GM12878 (cell line): ENCODE measurements at regions not wholly inside any gene's neighbourhood (a gene's known extent, or its start where the extent isn't known, plus 50 kb on each side); places are given as distances from the start of the nearest gene placed in this dataset.

Source experiments
- ATAC-seq: fragments of 200-7000 bp; cut with Tn5 transposase; 3 replicates; pipeline ENCODE4 v1.9.1; 2020; ENCODE audit warnings: mild to moderate bottlenecking, moderate library complexity
- BruUV-seq: library from RNA; stranded (reverse); fragments of 400-500 nt; replicated peaks from 2 replicates; lab custom pipeline; 2021; lab: Mats Ljungman, UMichigan
- CTCF ChIA-PET: fragments of 300-600 bp; sonication (Branson Sonifier 250); formaldehyde crosslinking; extraction: SDS; loops from one replicate; lab custom pipeline; 2021; ENCODE audit warnings: inconsistent platforms; lab: Yijun Ruan, JAX
- POLR2A ChIA-PET: fragments of 350-600 bp; formaldehyde crosslinking; extraction: SDS; loops from one replicate; lab custom pipeline; 2021; ENCODE audit warnings: inconsistent platforms; lab: Charles Lee
- RAD21 ChIA-PET: fragments of 300-600 bp; sonication (Branson Sonifier 250); formaldehyde crosslinking; loops from one replicate; lab custom pipeline; 2023; ENCODE audit warnings: antibody characterized with exemption; ENCODE audit not compliant: unreplicated experiment; lab: Charles Lee
- SMC1A ChIA-PET: fragments of 300-600 bp; sonication (Branson Sonifier 250); formaldehyde crosslinking; loops from one replicate; lab custom pipeline; 2023; ENCODE audit not compliant: unreplicated experiment, uncharacterized antibody; lab: Charles Lee
- DNase-seq: peaks from one replicate; pipeline ENCODE4 v3.0.0-alpha.2; 2011; ENCODE audit warnings: low read depth, low spot score
- FAIRE-seq: peaks from 3 replicates; lab custom pipeline; 2011; peaks lifted over from hg19 to GRCh38; lab: Jason Lieb, UNC
- H2AFZ ChIP-seq: 2 replicates; pipeline ENCODE4 v1.6.0; 2011; ENCODE audit warnings: low read depth, low read length, control low read depth; ENCODE audit not compliant: control insufficient read depth
- H3K27ac ChIP-seq: 2 replicates; pipeline ENCODE4 v1.5.1; 2011; ENCODE audit warnings: control low read depth; ENCODE audit not compliant: control insufficient read depth, insufficient read depth
- H3K27me3 ChIP-seq, 2 experiments: replicated peaks in 1 of 2; 2 replicates each; pipeline versions ENCODE4 v1.6.0 to v1.6.1; 2011; ENCODE audit warnings: low read length in 1 of 2; ENCODE audit not compliant: control insufficient read depth in 2 of 2, insufficient read depth in 2 of 2
- H3K36me3 ChIP-seq, 2 experiments: 2 replicates each; pipeline ENCODE4 v1.5.1; 2011; ENCODE audit warnings: low read length in 1 of 2; ENCODE audit not compliant: control insufficient read depth in 2 of 2, insufficient read depth in 2 of 2
- H3K4me1 ChIP-seq: 2 replicates; pipeline ENCODE4 v1.6.1; 2011; ENCODE audit warnings: mild to moderate bottlenecking, low read length, moderate library complexity, mixed read lengths; ENCODE audit not compliant: control insufficient read depth, insufficient read depth
- H3K4me2 ChIP-seq: 2 replicates; pipeline ENCODE4 v1.6.0; 2011; ENCODE audit warnings: control low read depth; ENCODE audit not compliant: control insufficient read depth, insufficient read depth
- H3K4me3 ChIP-seq: fragments of 200-600 bp; sonication (generic); 2 replicates; pipeline ENCODE4 v1.5.1; 2016
- H3K79me2 ChIP-seq: 2 replicates; pipeline ENCODE4 v1.6.0; 2011; ENCODE audit warnings: low read length; ENCODE audit not compliant: control insufficient read depth, insufficient read depth
- H3K9ac ChIP-seq: 2 replicates; pipeline ENCODE4 v1.8.0; 2011; ENCODE audit warnings: low read length, control low read depth, mixed read lengths; ENCODE audit not compliant: control insufficient read depth, insufficient read depth
- H3K9me3 ChIP-seq: replicated peaks from 3 replicates; pipeline ENCODE4 v1.5.1; 2011; ENCODE audit warnings: mild to moderate bottlenecking, low read length; ENCODE audit not compliant: control insufficient read depth, insufficient read depth
- H4K20me1 ChIP-seq: 2 replicates; pipeline ENCODE4 v1.6.0; 2011; ENCODE audit not compliant: control insufficient read depth, insufficient read depth
- BRCA1 ChIP-seq: IDR thresholded peaks from 2 replicates; pipeline ENCODE4 v1.6.1; 2011; ENCODE audit warnings: low read depth, low read length, improper control_type of control experiment
- CHD2 ChIP-seq: IDR thresholded peaks from 2 replicates; pipeline ENCODE4 v1.6.1; 2011; ENCODE audit warnings: low read depth, low read length, improper control_type of control experiment, borderline replicate concordance
- EGR1 ChIP-seq, 2 experiments: IDR thresholded peaks; 1 replicate in 1 of 2; 2 replicates in 1 of 2; pipeline ENCODE4 v1.6.1; 2011 to 2012; ENCODE audit warnings: low read depth in 2 of 2, low read length in 2 of 2, borderline replicate concordance in 1 of 2, mild to moderate bottlenecking in 1 of 2, moderate library complexity in 1 of 2
- FOXM1 ChIP-seq: IDR thresholded peaks from 2 replicates; pipeline ENCODE4 v1.6.1; 2012; ENCODE audit warnings: low read depth, mild to moderate bottlenecking, inconsistent platforms, low read length, moderate library complexity
- GABPA ChIP-seq: IDR thresholded peaks from 2 replicates; pipeline ENCODE4 v1.6.1; 2014; ENCODE audit warnings: antibody characterized with exemption, low read depth, mild to moderate bottlenecking, inconsistent platforms
- GATAD2B ChIP-seq: fragments of 450-650 bp; conservative IDR thresholded peaks from 2 replicates; pipeline ENCODE4 v1.6.1; 2017; ENCODE audit warnings: low read depth, mild to moderate bottlenecking, moderate library complexity
- MEF2B ChIP-seq: fragments of 450-650 bp; IDR thresholded peaks from 2 replicates; pipeline ENCODE4 v1.6.1; 2018; ENCODE audit warnings: mild to moderate bottlenecking, moderate library complexity; ENCODE audit not compliant: partially characterized antibody, poor library complexity, severe bottlenecking
- MYC ChIP-seq: IDR thresholded peaks from 2 replicates; pipeline ENCODE4 v1.6.1; 2011; ENCODE audit warnings: mild to moderate bottlenecking, low read length, moderate library complexity, inconsistent platforms; ENCODE audit not compliant: insufficient read depth, insufficient replicate concordance, insufficient read length, severe bottlenecking
- POU2F2 ChIP-seq: IDR thresholded peaks from 3 replicates; pipeline ENCODE4 v1.6.1; 2011; ENCODE audit warnings: low read depth, mild to moderate bottlenecking, low read length, borderline replicate concordance
- RAD51 ChIP-seq: fragments of 450-650 bp; IDR thresholded peaks from 2 replicates; pipeline ENCODE4 v1.6.1; 2016; ENCODE audit warnings: moderate library complexity, mild to moderate bottlenecking, inconsistent platforms
- RCOR1 ChIP-seq: conservative IDR thresholded peaks from 2 replicates; pipeline ENCODE4 v1.6.1; 2012; ENCODE audit warnings: low read depth, low read length, improper control_type of control experiment
- RUNX3 ChIP-seq: IDR thresholded peaks from 2 replicates; pipeline ENCODE4 v1.6.1; 2012; ENCODE audit warnings: low read length, inconsistent platforms
- SMARCA5 ChIP-seq: fragments of 450-650 bp; IDR thresholded peaks from 2 replicates; pipeline ENCODE4 v1.6.1; 2017; ENCODE audit warnings: mild to moderate bottlenecking
- SPI1 ChIP-seq: IDR thresholded peaks from 2 replicates; pipeline ENCODE4 v1.6.1; 2011; ENCODE audit warnings: low read depth, mild to moderate bottlenecking, low read length, moderate library complexity, borderline replicate concordance; ENCODE audit not compliant: insufficient read depth
- SUPT20H ChIP-seq: IDR thresholded peaks from 2 replicates; pipeline ENCODE4 v1.6.1; 2011; ENCODE audit warnings: low read depth, mild to moderate bottlenecking, low read length, moderate library complexity, borderline replicate concordance; ENCODE audit not compliant: control insufficient read depth
- TCF7 ChIP-seq: IDR thresholded peaks from 2 replicates; pipeline ENCODE4 v1.6.1; 2014; ENCODE audit warnings: antibody characterized with exemption, borderline replicate concordance
- ZNF274 ChIP-seq: IDR thresholded peaks from one replicate; pipeline ENCODE4 v1.8.0; 2011; ENCODE audit not compliant: insufficient read length, insufficient read depth
- in situ Hi-C: fragments of 300-500 bp; cut with MboI; formaldehyde crosslinking; loops from 9 replicates; pipeline ENCODE4 v1.14.3; 2018; ENCODE audit warnings: mixed read lengths
- intact Hi-C: fragments of 100-400 bp; cut with micrococcal nuclease; formaldehyde crosslinking; loops from one replicate; pipeline ENCODE4 v1.14.2; 2022; ENCODE audit not compliant: unreplicated experiment
- TF ChIP-seq, protein P1 (sequence below): fragments of 450-650 bp; IDR thresholded peaks from 2 replicates; pipeline ENCODE4 v1.6.1; 2017; ENCODE audit warnings: borderline replicate concordance

DNA sequence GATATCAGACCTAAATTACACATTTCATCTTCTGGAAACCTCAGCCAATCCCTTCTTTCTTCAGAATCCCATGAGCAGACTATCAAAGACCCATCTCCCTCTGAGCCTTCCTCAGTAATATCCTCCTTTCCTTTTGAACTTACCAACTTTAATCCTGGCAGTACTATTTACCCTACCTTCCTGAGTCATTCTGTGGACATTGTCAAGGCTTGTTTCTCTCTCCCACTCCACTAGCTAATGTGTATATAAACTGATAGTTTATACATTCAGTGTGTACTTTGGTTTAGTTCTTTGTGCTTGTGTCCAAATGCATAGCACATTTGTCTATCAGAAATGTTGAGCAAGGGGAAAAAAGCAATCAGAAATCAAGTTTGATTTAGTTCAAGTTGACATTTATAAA, 568.3 kb downstream of the CSNK1G3 start:
- Histone ChIP-seq H3K4me3 (no peak overlapping the region), H3K36me3 (no peaks in the 10 kb centered on the region), H3K4me2 (no peak overlapping the region), H3K27me3 (no peaks in the 10 kb centered on the region), H3K27ac (no peak overlapping the region), H3K79me2 (no peaks in the 10 kb centered on the region), H2AFZ (no peak overlapping the region), H4K20me1 (no peaks in the 10 kb centered on the region), H3K4me1 (no peaks in the 10 kb centered on the region), H3K9ac (no peak overlapping the region), H3K9me3 (no peaks in the 10 kb centered on the region)
- no peak for ATAC-seq
- CTCF ChIA-PET = no interaction called here
- RAD21 ChIA-PET = no interaction called here
- BruUV-seq = no TSS peak
- intact Hi-C loops (no loop called here), in situ Hi-C loops (no loop called here)
- POLR2A ChIA-PET = interaction anchor here (0.6 kb wide), 1 partner anchor 12 kb away, joined by 3 read pairs; no protein-coding TSS in a partner anchor
- FAIRE-seq = no peak
- DNase-seq = no peak
- no peak for TF ChIP-seq CHD2
- TF ChIP-seq EGR1 (IDR thresholded peaks at IDR 0.05; ENCODE audit: borderline replicate concordance in 1 of 2, low read depth in 2 of 2, low read length in 2 of 2) = no peak
- TF ChIP-seq RUNX3 = no peak
- TF ChIP-seq SMARCA5 = no peak
- TF ChIP-seq RAD51 = no peak
- no peak for TF ChIP-seq MYC
- no peak for TF ChIP-seq POU2F2
- no peak for TF ChIP-seq SPI1
- TF ChIP-seq, protein P1, sequence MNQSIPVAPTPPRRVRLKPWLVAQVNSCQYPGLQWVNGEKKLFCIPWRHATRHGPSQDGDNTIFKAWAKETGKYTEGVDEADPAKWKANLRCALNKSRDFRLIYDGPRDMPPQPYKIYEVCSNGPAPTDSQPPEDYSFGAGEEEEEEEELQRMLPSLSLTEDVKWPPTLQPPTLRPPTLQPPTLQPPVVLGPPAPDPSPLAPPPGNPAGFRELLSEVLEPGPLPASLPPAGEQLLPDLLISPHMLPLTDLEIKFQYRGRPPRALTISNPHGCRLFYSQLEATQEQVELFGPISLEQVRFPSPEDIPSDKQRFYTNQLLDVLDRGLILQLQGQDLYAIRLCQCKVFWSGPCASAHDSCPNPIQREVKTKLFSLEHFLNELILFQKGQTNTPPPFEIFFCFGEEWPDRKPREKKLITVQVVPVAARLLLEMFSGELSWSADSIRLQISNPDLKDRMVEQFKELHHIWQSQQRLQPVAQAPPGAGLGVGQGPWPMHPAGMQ = no peak
- no peak for TF ChIP-seq GABPA
- no peak for TF ChIP-seq GATAD2B
- TF ChIP-seq BRCA1 = no peak
- no peak for TF ChIP-seq RCOR1
- TF ChIP-seq MEF2B = no peak
- TF ChIP-seq TCF7 = no peak
- TF ChIP-seq SUPT20H = no peak
- TF ChIP-seq FOXM1 = no peak
- TF ChIP-seq ZNF274 = no peak
- SMC1A ChIA-PET = no interaction called here
